GM04504 (cell line): ENCODE measurements at regions not wholly inside any gene's neighbourhood (a gene's known extent, or its start where the extent isn't known, plus 50 kb on each side); places are given as distances from the start of the nearest gene placed in this dataset.
"Not testable (repeated sequence)": the region's sequence is repeated elsewhere in the genome, so short reads cannot be mapped to it uniquely, and the experiment has no call there.

Experiments
- DNase-seq: peaks from one replicate; pipeline ENCODE4 v3.0.0-alpha.2; 2012; ENCODE audit warnings: low read depth

DNA sequence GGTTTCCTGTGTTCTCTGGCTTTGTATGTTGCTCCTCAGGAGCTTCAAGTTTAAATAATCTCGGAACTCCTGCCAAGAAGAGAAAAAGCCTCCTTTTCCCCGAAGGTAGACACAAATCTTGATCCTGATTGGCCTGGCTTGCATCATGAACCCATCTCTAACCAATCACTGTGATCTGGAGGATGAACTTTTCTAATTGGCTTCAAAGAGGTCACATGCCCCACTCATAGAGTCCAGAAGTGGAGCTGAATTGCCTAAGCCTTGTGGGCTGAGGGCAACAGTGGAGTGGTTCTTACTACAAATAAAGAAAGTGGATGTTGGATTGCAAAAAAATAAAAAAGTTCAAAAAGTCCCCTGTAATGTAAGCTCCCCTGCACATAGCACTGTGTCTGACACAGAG, 245.9 kb downstream of the MID1IP1 start:
- no peak for DNase-seq

DNA sequence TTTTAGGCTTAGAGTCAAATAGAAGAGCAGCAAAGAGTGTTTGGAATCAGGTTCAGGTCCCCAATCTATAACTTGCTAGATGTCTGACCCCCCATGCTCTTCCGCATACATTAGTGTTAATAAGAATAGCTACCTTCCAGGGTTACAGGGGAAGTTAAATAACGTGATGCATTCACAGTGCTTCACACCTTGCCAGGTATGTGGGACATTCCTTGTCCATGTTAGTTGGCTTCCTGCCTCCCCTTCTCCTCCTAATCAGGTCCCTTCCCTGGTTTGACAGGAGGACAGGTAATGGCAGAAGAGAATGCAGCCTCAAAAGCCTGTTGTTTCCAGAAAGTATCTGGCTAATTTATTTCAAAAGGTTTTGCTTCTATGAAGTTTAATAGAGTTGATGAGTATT, 248.7 kb downstream of the MID1IP1 start:
- no peak for DNase-seq

DNA sequence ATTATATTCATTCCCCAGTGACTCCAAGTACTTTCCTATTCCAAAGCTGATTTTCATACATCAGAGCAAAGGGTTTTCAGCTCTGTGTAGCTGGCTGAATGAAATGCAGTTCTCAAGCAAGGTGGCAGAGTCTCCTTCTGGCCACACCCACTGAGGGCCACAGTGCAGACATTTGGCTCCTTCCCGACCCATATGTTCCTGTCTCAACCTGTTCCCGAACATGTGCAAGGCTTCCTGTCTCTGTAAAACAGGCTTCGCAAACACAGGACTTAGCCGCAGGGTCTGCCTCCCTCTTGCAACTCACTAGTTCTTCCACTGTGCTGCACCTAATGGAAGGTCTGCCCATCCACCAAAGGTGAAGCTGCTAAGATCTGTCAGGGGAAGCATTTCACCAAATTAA, 249.2 kb downstream of the MID1IP1 start:
- DNase-seq = no peak

DNA sequence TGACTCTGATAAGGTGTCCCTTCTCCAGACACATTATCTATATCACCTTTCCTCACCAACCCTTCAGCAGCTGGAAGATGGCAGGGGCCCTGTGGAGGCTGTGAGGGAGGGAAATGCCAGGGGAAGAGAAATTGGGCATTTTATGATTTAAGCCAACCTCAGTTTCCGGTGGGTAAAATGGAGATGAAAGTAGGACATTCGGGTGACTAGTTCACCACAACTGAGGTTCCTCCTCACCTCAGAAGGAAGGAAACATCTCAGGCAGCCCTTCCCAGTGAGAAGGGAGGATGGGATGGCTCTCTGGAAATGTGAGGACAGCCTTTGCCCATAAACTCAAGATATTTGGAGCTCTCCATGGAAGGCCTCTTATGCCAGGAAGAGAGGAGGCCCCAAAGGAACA, 251.5 kb downstream of the MID1IP1 start:
- DNase-seq = no peak

DNA sequence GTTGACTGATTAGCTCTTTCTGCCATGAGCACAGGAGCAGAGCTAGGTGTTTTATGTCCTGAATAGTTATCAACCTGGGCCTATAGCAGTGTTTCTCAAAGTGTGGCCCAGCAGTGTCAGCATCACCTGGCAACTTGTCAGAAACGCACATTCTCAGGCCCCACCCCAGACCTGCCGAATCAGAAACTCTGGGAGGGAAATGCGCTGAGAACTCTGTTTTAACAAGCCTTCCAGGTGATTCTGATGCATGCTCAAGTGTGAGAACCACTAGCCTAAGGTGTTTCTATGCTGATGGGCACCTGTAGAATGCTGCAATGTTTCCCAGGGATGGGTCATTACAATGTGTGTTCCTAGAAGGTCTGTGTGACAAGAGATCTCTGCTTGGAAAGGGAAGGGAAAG, 257.5 kb downstream of the MID1IP1 start:
- DNase-seq = no peak

DNA sequence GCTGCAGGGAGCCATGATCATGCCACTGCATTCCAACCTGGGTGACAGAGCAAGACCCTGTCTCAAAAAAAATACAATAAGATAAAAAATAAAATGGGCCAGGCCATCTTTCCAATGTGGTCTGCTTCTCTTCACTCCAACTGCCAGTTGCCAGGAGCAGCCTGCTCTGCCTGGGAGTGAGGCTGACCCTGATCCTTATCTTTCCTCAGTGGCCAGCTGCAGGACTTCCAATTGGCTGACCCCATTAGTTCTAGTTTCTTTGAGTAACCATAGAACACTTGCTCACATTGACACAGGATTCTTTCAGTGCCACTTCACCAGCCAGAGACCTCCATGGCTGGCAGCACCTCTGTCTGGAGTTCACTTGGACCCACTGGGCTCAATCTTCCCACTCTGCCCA, 258.6 kb downstream of the MID1IP1 start:
- DNase-seq = no peak

DNA sequence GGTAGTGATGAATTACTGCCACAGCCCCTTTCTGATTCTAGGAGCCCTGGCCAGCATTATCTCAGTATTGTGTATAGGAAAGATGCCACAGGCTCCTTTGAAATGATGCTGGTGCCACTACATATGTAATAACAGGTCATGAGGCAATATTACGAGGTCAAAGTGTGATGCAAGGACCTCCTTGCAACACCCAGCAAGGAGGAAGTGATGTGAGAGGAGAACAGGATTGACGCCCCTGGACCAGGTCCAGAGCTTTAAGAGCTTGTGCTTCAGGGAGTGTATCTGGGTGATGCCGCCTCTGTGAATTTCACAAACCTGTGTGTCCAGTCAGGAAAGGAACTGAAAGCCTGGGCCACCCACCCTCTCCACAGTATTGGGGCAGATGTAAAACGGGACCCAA, 261.8 kb downstream of the MID1IP1 start:
- no peak for DNase-seq

DNA sequence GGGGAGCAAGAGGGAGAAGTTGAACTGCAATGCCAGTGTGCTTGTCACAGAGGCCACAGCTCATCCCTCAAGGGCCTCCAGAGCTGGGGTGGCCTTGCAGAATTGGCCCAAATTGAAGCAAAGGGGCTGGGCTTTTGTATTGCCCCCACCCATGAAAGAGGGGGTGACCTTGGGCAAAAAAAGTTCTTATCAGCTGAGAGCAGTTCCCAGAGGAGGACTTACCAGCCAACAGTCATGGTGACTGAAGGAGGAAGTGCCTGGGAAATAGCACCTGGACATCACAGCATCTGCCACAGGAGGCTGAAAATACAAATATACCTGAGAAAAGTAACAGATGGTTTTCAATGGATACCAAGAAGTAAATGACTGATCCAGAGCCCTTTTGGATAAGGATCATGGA, 262.4 kb downstream of the MID1IP1 start:
- no peak for DNase-seq

DNA sequence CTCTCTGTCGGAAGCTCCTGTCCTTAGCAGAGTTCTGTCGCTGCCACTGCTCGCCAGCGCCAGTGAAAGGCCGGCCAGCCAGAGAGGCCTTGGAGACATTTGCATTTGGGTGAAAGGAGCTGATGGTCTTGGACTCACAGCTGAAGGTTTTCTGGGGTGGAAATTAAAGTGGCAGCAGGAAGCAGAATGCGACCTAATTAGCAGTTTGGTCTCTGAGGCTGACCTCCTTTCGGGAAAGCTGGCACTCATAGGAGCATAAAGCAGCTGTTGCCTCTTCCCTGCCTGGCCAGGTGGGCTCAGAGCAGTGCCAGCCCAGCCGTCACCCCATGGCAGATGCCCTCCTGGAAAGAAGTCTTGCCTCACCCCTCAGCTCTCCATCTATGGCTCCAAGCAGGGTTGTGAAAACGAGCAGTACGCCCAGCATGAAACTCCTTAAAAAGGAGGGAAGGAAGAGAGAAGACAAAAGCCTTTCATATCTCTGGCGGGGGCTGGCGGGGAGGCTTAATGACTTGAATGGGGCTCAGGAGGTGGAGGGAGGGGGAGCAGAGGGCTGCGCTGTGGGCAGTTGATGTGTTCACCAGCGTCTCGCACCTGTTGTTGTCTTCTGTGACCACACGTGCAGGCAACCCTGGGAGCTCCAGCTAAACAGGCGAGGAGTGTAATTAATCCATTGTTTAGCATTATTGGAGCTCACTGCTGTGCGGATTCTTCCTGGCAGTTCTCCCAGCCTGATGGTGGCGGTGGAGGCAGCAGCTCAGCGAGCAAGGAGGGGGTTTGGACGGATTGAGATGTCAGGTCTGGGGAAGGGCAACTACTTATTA, 264.0 kb downstream of the MID1IP1 start:
- no peak for DNase-seq

DNA sequence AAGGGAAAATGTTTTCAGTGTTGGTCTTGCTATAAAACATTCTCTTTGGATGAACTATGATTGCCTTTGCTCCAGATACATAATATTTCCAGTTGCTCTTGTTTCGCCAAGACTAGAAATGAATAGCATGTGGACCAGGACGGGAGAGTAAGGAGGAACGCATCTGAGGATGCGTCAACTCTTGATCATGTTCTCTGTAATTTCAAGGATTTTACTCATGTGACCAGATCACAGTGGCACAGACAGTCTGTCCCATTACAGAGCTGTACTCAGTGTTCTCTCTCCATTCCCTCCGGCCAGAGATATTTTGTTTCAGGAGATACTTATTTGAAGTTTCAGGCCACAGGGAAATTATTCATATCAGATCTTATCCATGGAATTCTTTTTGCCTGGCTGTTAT, 266.6 kb downstream of the MID1IP1 start:
- no peak for DNase-seq

DNA sequence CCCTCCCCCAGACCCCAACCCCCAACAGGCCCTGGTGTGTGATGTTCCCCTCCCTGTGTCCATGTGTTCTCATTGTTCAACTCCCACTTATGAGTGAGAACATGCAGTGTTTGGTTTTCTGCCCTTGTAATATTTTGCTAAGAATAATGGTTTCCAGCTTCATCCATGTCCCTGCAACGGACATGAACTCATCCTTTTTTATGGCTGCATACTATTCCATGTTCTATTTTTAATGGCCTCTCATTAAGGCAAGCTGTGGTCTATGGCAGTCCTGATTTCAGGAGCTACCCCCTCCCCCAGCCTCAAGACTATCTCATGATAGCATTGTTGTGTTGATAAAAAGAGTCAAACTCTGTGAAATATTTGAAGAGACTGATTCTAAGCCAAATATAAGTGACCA, 267.4 kb downstream of the MID1IP1 start:
- DNase-seq = not testable (repeated sequence)

DNA sequence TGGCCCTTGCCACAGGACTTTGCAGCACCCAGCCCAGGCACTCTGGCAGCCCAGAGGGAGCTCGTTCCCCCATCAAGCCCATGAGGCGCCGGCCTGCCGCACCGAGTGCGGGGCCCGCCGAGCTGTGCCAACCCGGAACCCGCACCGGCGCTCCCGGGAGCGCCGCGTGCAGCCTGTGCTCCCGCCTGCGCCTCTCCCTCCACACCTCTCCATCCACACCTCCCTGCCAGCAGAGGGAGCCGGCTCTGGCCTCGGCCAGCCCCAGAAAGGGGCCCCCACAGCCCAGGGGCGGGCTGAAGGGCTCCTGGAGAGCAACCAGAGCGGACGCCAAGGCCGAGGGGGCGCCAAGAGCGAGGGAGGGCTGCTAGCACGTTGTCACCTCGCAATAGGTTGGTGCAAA, 268.8 kb downstream of the MID1IP1 start:
- no peak for DNase-seq

DNA sequence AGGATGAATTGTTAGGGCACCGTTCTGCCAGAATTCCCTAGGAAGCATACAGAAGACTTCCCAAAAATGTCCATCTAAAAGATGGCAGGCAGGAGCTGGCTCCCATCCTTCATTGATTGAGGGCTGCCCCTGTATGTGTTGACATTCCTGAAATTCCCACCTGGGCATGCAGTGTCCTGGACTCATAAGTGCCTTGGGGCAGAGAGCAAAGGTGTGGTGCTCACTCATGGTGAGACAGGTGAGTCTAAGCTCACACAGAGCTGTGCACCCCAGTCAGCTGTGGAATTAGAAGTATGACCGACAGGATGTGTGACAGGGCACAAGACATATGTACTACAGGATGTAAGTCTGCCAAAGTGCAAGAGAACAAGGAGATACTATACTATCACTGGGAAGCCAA, 271.9 kb downstream of the MID1IP1 start:
- no peak for DNase-seq

DNA sequence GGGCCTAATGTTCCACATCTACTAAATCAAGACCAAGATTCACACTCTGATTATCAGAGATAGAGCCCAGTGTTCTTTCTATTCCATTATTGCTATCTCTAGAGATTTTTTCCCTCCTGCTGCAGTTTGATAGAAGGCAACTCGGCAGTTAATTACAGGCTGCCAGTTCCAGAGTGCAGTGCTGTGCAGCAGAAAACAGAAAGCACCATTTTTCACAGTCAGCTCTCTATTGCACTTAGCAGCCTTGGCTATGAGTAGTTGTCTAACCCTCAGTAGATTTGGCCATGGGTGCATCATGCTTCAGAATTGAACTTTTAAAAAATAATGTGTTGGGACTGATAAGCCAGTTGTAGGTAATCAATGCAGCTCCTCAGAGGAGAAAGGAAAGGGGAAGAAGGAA, 295.3 kb downstream of the MID1IP1 start:
- no peak for DNase-seq

DNA sequence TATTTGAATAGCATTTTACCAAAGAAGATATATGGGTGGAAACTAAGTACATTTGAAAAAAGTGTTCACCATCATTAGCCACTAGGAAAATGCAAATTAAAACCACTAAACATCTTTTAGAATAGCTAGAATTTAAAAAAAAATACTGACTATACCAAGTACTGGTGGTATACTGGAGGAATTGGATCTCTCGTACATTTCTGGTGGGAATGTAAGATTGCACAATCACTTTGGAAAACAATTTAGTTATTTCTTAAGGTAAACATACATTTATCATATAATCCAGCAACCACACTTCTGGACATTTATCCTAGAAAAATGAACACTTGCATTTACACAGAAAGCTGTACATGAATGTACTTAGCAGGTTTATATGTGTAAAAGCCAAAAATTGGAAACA, 303.5 kb downstream of the MID1IP1 start:
- no peak for DNase-seq

DNA sequence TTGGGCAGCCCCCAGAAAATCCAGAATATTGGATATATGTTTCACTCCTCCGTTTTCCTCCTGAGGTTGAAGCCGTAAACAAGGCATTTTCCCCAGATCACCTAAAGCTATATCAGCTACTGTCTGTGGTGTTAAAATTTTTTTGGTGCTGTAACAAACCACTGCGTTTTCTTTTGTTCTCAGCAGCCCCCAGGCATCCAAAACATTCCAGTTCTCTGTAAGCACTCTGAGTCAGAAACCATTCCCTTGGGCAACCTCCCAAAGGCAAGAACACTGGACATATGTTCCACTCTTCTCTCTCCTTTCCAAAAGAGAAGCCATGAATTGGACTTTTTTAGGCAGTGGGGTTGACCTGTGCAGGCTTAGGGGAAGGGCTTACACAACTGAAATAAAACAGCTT, 310.9 kb downstream of the MID1IP1 start:
- no peak for DNase-seq

DNA sequence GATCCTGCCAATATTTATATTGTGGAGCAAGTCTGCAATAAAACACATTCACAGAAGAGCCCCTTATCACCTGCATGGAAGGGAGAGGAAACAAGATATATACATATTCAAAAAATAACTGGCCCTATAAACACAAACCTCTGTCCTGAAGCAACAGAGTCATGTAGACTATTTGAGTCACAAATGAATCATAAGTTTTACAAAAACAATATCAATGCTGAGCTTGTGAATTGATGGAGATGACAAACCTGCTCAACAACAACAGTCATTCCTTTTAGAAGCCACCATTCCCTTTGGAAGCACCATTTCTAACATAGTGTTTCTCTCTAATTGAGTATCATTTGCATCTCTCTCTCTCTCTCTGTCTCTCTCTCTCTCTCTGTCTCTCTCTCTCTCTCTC, 313.9 kb downstream of the MID1IP1 start:
- no peak for DNase-seq

DNA sequence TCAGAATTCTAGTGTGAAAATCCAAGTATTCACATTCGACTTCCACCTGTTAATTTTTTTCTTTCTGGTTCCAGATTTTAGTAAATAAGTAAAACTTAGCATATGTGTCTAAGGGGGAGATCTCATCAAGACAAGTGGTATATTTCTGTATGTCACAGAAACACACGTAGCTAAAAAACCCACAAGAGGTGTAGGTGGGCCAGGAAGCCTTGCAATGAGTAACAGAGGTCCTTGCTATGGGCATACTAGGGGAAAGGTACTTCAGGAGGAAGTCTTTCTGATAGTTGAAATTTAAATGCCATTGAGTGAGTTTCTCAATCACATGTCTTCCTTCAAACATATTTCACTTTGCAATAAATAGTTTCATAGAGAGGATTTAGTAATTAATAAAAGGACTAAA, 315.8 kb downstream of the MID1IP1 start:
- DNase-seq = no peak

DNA sequence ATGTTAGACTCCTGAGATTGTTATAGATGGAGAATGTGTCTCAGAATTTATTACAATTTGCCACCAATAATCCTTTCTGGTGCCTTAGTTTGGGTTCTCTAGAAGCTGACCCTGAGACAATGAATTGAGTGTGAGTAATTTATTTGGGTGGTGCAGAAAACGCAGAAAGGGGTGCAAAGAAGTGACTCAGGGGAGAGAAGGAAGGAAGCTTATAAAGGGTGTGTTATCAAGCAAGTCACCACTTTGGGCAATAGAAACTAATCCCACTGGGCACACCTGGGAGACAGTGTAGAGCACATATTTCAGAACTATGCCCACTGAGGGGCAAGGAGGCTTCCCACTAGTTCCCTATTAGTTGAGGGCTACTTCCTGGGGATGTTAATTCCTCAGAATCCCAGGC, 320.6 kb downstream of the MID1IP1 start:
- no peak for DNase-seq

DNA sequence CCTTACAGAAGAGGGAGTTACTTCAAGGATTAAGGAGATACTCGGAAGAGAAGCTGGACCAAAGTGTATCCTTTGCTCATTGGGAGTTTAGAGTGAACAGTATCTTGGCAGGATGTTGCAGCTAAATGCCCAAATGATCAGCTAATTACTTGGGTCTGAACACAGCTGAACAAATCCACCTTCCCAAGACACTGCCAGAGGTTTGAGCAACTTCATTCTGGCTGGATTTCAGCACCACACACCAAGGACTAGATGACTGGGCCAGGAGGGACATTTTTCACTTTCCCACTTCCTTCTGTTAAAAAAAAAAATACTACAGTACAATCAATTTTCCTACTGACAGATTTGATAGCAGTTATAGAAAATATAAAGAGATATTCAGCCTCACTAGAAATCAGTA, 324.6 kb downstream of the MID1IP1 start:
- no peak for DNase-seq

DNA sequence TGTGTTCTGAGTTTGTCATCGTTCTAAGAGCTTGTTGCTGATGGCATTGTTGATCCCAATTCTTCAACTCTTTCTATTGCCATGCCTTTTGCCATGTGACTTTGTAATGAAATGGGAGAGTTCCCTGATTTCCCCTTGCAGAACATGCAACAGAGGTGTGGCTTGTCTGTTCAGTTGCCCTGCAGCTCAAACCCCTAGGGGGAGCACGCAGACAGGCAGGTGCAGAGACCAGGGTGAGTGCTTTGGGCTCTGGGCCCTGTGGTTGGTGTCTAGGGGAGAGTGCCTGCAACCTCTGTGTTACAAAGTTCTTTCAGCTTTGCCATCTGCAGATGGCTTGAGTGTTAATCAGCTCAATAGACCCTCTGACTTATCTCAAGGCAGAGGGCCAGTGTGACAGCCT, 332.7 kb downstream of the MID1IP1 start:
- DNase-seq = no peak

DNA sequence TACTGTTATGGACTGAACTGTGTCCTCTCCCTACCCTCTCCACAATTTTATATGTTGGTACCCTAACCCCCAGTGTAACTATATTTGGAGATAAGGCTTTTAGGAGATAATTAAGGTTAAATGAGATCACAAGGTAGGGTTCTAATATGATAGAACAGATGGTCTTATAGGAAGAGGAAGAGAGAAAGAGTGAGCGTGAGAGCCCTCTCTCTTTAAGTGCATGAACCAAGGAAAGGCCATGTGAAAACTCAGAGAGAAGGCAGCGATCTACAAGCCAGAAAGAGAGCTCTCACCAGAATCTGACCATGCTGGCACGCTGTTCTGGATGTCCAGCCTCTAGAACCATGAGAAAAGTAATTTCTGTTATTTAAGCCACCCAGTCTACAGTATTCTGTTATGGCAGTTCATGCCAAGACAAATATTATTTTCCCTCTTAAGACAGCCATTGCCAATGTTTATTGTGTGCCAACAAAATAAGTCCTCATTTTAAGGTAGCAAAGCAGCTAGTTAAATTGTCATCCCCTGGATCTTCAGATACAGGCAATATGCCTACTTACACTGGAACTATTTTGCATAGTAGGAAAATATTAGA, 336.2 kb downstream of the MID1IP1 start:
- no peak for DNase-seq

DNA sequence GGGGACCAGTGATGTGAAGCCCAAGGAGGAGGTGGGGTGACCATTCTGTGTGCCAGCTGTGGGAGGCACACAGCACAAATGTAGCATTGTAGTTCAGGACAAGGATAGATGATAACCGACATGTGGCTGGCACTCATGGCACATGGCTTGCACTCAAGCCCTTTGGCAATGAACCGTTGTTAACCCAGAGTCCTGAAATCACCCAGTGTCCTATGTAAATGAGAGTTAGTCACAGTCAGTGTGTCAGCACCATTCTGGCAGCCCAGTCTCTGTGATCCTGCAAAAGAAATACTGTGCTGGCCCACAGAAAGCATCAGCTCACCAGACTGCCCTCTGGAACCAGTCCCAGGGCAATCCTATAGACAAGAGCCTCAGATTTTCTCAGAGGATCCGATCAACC, 339.3 kb downstream of the MID1IP1 start:
- no peak for DNase-seq

DNA sequence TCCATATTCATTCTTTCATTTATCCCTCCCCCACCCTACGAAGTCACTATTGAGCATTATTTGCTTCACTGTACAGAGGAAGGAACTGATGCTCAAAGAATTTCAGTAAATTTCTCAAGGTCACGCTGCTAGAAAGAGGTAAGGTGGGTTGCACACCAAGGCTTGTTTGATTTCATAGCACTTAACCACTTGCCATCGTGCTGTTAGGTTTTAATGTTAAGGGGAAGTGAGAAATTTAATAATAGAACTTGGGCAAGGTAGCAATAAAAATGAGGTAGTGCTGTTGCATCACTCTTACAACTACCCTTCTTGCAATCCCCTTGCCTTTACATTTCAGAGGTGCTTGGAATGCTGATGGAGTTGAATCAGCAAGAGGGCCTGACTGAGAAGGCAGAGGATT, 343.1 kb downstream of the MID1IP1 start:
- DNase-seq = no peak
